NT2/D1 (cell line): ENCODE measurements at regions not wholly inside any gene's neighbourhood (a gene's known extent, or its start where the extent isn't known, plus 50 kb on each side); places are given as distances from the start of the nearest gene placed in this dataset.

Source experiments
- DNase-seq: peaks from one replicate; pipeline ENCODE4 v3.0.0-alpha.2; 2011; ENCODE audit warnings: low read depth, low spot score
- H3K27me3 ChIP-seq: 2 replicates; pipeline ENCODE4 v1.6.0; 2011; ENCODE audit warnings: mild to moderate bottlenecking; ENCODE audit not compliant: insufficient read length, insufficient read depth
- H3K36me3 ChIP-seq: 2 replicates; pipeline ENCODE4 v1.6.1; 2011; ENCODE audit warnings: mild to moderate bottlenecking, low read length, mixed read lengths; ENCODE audit not compliant: insufficient read depth, insufficient read length
- H3K4me1 ChIP-seq: 2 replicates; pipeline ENCODE4 v1.5.1; 2011; ENCODE audit not compliant: insufficient read depth, insufficient read length
- H3K4me3 ChIP-seq: 2 replicates; pipeline ENCODE4 v1.5.1; 2011; ENCODE audit warnings: low read depth; ENCODE audit not compliant: insufficient read length
- H3K9ac ChIP-seq: 2 replicates; pipeline ENCODE4 v1.6.0; 2011; ENCODE audit warnings: low read depth; ENCODE audit not compliant: insufficient read length
- H3K9me3 ChIP-seq: 2 replicates; pipeline ENCODE4 v1.5.1; 2011; ENCODE audit warnings: mild to moderate bottlenecking, low read length; ENCODE audit not compliant: insufficient read depth
- SUZ12 ChIP-seq: IDR thresholded peaks from 2 replicates; pipeline ENCODE4 v1.6.1; 2011; ENCODE audit not compliant: insufficient read length, insufficient read depth; ENCODE audit errors: extremely low read depth
- YY1 ChIP-seq: IDR thresholded peaks from 2 replicates; pipeline ENCODE4 v1.6.1; 2011; ENCODE audit not compliant: insufficient read length, insufficient read depth
- ZNF274 ChIP-seq: IDR thresholded peaks from 2 replicates; pipeline ENCODE4 v1.6.1; 2011; ENCODE audit warnings: mild to moderate bottlenecking, low read depth, low read length

- Histone ChIP-seq H3K4me1 (peaks cover 18% of the 10 kb centered on the region), H3K36me3 (no peaks in the 10 kb centered on the region), H3K4me3 (no peak overlapping the region), H3K9ac (no peak overlapping the region), H3K27me3 (peaks cover 7% of the 10 kb centered on the region), H3K9me3 (peaks cover 24% of the 10 kb centered on the region)
- TF ChIP-seq ZNF274 (no peak), YY1 (no peak), SUZ12 (no peak)
- DNase-seq = no peak
Observed at GRCh38 chr4:3699678-3700077, 66.5 kb upstream of the ADRA2C start.

GRCh38 chr4:3699261-3699660 is 66.9 kb upstream of the ADRA2C start:
- TF ChIP-seq SUZ12 (no peak), ZNF274 (no peak), YY1 (no peak)
- Histone ChIP-seq H3K27me3 (peaks cover 3% of the 10 kb centered on the region), H3K36me3 (no peaks in the 10 kb centered on the region), H3K4me1 (peaks cover 15% of the 10 kb centered on the region), H3K9ac (no peak overlapping the region), H3K4me3 (no peak overlapping the region), H3K9me3 (peaks cover 24% of the 10 kb centered on the region)
- no peak for DNase-seq

- Histone ChIP-seq H3K9me3 (peaks cover 24% of the 10 kb centered on the region), H3K27me3 (no peaks in the 10 kb centered on the region), H3K9ac (no peak overlapping the region), H3K36me3 (no peaks in the 10 kb centered on the region), H3K4me3 (no peak overlapping the region), H3K4me1 (peaks cover 3% of the 10 kb centered on the region)
- no peak for DNase-seq
- TF ChIP-seq YY1 (no peak), ZNF274 (no peak), SUZ12 (no peak)
Observed at GRCh38 chr4:3697033-3697432, 69.2 kb upstream of the ADRA2C start.

GRCh38 chr4:3690551-3691152 is 75.5 kb upstream of the ADRA2C start:
- no peak overlapping the region for H3K4me3 ChIP-seq
- H3K9ac ChIP-seq = no peak overlapping the region
- peaks cover 3% of the 10 kb centered on the region; the same call in 1 of the 2 replicates for H3K9me3 ChIP-seq
- no peaks in the 10 kb centered on the region for H3K36me3 ChIP-seq
- no peaks in the 10 kb centered on the region for H3K27me3 ChIP-seq
- no peak for DNase-seq
- TF ChIP-seq YY1 = no peak
- TF ChIP-seq ZNF274 = no peak
- no peak for TF ChIP-seq SUZ12
- peaks cover 4% of the 10 kb centered on the region for H3K4me1 ChIP-seq

GRCh38 chr4:3689576-3690550 is 76.3 kb upstream of the ADRA2C start:
- Histone ChIP-seq H3K27me3 (no peaks in the 10 kb centered on the region), H3K36me3 (no peaks in the 10 kb centered on the region), H3K4me3 (no peak overlapping the region), H3K9ac (no peak overlapping the region), H3K4me1 (peaks cover 4% of the 10 kb centered on the region), H3K9me3 (no peaks in the 10 kb centered on the region)
- DNase-seq = no peak
- no peak for TF ChIP-seq ZNF274

DNA sequence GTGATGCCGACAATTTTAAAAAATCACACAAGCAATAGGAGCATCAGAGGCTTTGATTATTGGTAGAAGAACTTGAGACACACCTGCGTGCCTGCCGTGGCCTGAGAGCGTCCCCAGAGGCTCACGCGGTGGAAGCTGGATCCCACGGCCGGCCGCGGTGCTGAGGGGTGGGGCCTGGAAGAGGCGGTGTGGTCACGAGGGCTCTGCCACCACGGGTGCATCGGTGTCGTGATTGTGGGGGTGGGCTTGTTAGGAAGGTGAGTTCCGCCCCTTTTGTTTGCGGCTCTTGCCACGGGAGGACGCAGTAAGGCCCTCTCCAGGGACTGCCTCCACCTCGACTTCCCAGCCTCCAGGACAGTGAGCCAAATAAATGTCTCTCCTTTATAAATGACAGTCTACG is 77.2 kb upstream of the ADRA2C start:
- Histone ChIP-seq H3K4me3 (no peak overlapping the region), H3K9ac (no peak overlapping the region), H3K9me3 (no peaks in the 10 kb centered on the region), H3K27me3 (no peaks in the 10 kb centered on the region), H3K4me1 (peaks cover 6% of the 10 kb centered on the region), H3K36me3 (no peaks in the 10 kb centered on the region)
- no peak for DNase-seq
- TF ChIP-seq SUZ12 = no peak

DNA sequence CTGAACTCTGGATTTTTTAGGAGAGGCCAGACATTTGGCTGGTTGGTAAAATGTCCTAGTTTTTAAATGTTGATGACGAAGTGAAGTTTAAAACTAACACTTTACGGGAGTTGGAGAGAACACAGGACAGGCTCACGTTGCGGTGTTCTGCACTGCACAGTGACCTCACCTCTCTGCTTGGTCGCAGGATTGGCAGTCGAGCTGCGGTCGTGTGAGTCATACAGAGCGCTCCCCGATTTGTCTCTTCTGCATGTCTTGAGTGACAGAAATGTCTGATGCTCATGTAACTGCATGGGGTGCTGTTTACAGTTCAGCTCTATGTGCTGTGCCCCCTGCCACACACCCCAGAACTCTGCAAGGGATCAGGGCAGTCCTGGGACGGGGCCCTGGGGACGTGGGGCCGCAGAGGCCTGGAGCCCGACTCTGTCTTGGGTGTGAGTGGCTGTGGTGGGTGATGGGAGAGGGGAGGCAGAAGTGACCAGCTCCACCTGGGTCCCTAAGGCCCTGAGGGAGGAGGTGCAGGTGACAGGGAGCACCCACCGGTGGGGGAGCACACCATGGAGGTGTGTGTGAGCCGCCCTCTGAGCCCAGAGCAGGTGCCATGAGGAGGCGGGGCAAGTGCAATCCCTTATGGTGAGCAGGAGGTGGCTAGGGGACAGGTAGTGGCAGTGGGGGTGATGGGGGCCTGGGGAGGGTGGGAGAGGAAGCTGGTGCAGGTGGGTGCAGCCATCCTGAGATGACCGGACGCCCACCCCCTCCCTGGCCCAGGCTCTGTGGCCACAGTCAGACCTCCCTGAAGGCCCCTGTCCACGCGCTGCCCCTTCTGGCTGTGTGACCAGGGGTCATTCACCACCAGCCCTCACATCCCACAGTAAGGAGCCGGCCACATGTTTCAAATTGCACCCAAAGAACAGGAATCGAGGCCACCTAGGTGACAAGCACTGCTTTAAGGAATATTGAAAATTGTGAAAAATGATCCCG is 77.9 kb upstream of the ADRA2C start:
- Histone ChIP-seq H3K9ac (no peak overlapping the region), H3K9me3 (no peaks in the 10 kb centered on the region), H3K27me3 (no peaks in the 10 kb centered on the region), H3K4me3 (no peak overlapping the region), H3K4me1 (peaks cover 11% of the 10 kb centered on the region), H3K36me3 (no peaks in the 10 kb centered on the region)
- no peak for DNase-seq
- no peak for TF ChIP-seq SUZ12
- no peak for TF ChIP-seq YY1
- TF ChIP-seq ZNF274 = no peak
